IPS-NIHi7 (cell line): ENCODE measurements at regions not wholly inside any gene's neighbourhood (a gene's known extent, or its start where the extent isn't known, plus 50 kb on each side); places are given as distances from the start of the nearest gene placed in this dataset.

Experiments used
- DNase-seq: peaks from one replicate; pipeline ENCODE4 v3.0.0; 2012; ENCODE audit warnings: mixed read lengths; ENCODE audit errors: extremely low spot score

GRCh38 chr12:13504074-13504473, 307.5 kb downstream of the EMP1 start:
- no peak for DNase-seq

GRCh38 chr12:13503094-13503835, 306.7 kb downstream of the EMP1 start:
- no peak for DNase-seq

- peak; percentile 26 for DNase-seq
These were observed 302.5 kb downstream of the EMP1 start for GRCh38 chr12:13499008-13499407.

GRCh38 chr12:13496111-13496510, 299.6 kb downstream of the EMP1 start:
- no peak for DNase-seq

- no peak for DNase-seq
These were observed 292.7 kb downstream of the EMP1 start for GRCh38 chr12:13489246-13489645.

- DNase-seq, result no peak
These were observed 290.8 kb downstream of the EMP1 start for GRCh38 chr12:13487326-13487725.

GRCh38 chr12:13486794-13487193, 290.3 kb downstream of the EMP1 start:
- DNase-seq, result no peak

- no peak for DNase-seq
These were observed 282.2 kb downstream of the EMP1 start for GRCh38 chr12:13478650-13479181.

GRCh38 chr12:13474381-13474780, 277.9 kb downstream of the EMP1 start:
- DNase-seq, result no peak

- no peak for DNase-seq
These were observed 276.2 kb downstream of the EMP1 start for GRCh38 chr12:13472690-13473089.

GRCh38 chr12:13471471-13471870, 274.9 kb downstream of the EMP1 start:
- no peak for DNase-seq

GRCh38 chr12:13465635-13466034, 269.1 kb downstream of the EMP1 start:
- no peak for DNase-seq

- no peak for DNase-seq
These were observed 266.7 kb downstream of the EMP1 start for GRCh38 chr12:13463189-13463588.

GRCh38 chr12:13462450-13462849, 265.9 kb downstream of the EMP1 start:
- DNase-seq, result no peak

- DNase-seq, result no peak
These were observed 259.2 kb downstream of the EMP1 start for GRCh38 chr12:13455778-13456144.

- DNase-seq, result no peak
These were observed 258.7 kb downstream of the EMP1 start for GRCh38 chr12:13454991-13455777.

- DNase-seq, result no peak
These were observed 256.5 kb downstream of the EMP1 start for GRCh38 chr12:13452955-13453570.

- DNase-seq, result no peak
These were observed 255.2 kb downstream of the EMP1 start for GRCh38 chr12:13451776-13452175.

GRCh38 chr12:13450231-13451080, 253.9 kb downstream of the EMP1 start:
- no peak for DNase-seq

GRCh38 chr12:13444076-13444475, 247.6 kb downstream of the EMP1 start:
- no peak for DNase-seq

GRCh38 chr12:13443498-13443897, 247.0 kb downstream of the EMP1 start:
- DNase-seq, result no peak

- DNase-seq, result no peak
These were observed 246.5 kb downstream of the EMP1 start for GRCh38 chr12:13443028-13443427.
